GM19238 (cell line): ENCODE measurements at regions not wholly inside any gene's neighbourhood (a gene's known extent, or its start where the extent isn't known, plus 50 kb on each side); places are given as distances from the start of the nearest gene placed in this dataset.

Source experiments
- DNase-seq: peaks from one replicate; pipeline ENCODE4 v3.0.0; 2011; ENCODE audit warnings: low spot score; ENCODE audit not compliant: insufficient read length

GRCh38 chr6:98280492-98280891 is 553.9 kb upstream of the POU3F2 start:
- no peak for DNase-seq

- DNase-seq: no peak
Measured at GRCh38 chr6:98286620-98287019, 547.8 kb upstream of the POU3F2 start.

GRCh38 chr6:98287876-98288275 is 546.5 kb upstream of the POU3F2 start:
- no peak for DNase-seq

GRCh38 chr6:98292810-98293209 is 541.6 kb upstream of the POU3F2 start:
- no peak for DNase-seq

- DNase-seq: no peak
Measured at GRCh38 chr6:98295515-98296175, 538.7 kb upstream of the POU3F2 start.

- DNase-seq: no peak
Measured at GRCh38 chr6:98308564-98308963, 525.8 kb upstream of the POU3F2 start.

GRCh38 chr6:98310443-98310842 is 523.9 kb upstream of the POU3F2 start:
- no peak for DNase-seq

GRCh38 chr6:98323605-98324004 is 510.8 kb upstream of the POU3F2 start:
- DNase-seq: no peak

GRCh38 chr6:98324446-98324845 is 509.9 kb upstream of the POU3F2 start:
- no peak for DNase-seq

GRCh38 chr6:98325366-98325765 is 509.0 kb upstream of the POU3F2 start:
- DNase-seq: no peak

- DNase-seq: no peak
Measured at GRCh38 chr6:98333273-98333672, 501.1 kb upstream of the POU3F2 start.

- DNase-seq: no peak
Measured at GRCh38 chr6:98335594-98335993, 498.8 kb upstream of the POU3F2 start.

GRCh38 chr6:98339506-98339905 is 494.9 kb upstream of the POU3F2 start:
- DNase-seq: no peak

- DNase-seq: no peak
Measured at GRCh38 chr6:98343004-98343403, 491.4 kb upstream of the POU3F2 start.

GRCh38 chr6:98343797-98344196 is 490.6 kb upstream of the POU3F2 start:
- DNase-seq: no peak

GRCh38 chr6:98352348-98352747 is 482.0 kb upstream of the POU3F2 start:
- DNase-seq: no peak

- no peak for DNase-seq
Measured at GRCh38 chr6:98358173-98358572, 476.2 kb upstream of the POU3F2 start.

GRCh38 chr6:98366371-98366770 is 468.0 kb upstream of the POU3F2 start:
- no peak for DNase-seq

- no peak for DNase-seq
Measured at GRCh38 chr6:98380589-98380988, 453.8 kb upstream of the POU3F2 start.

GRCh38 chr6:98382246-98382645 is 452.1 kb upstream of the POU3F2 start:
- DNase-seq: no peak

GRCh38 chr6:98384334-98384733 is 450.0 kb upstream of the POU3F2 start:
- no peak for DNase-seq

- DNase-seq: no peak
Measured at GRCh38 chr6:98384801-98385200, 449.6 kb upstream of the POU3F2 start.

- no peak for DNase-seq
Measured at GRCh38 chr6:98395610-98396166, 438.7 kb upstream of the POU3F2 start.

- DNase-seq: no peak
Measured at GRCh38 chr6:98416027-98416426, 418.3 kb upstream of the POU3F2 start.
